ENCODE measurements at regions not wholly inside any gene's neighbourhood (a gene's known extent, or its start where the extent isn't known, plus 50 kb on each side); places are given as distances from the start of the nearest gene placed in this dataset.

- no peak for TF ChIP-seq CTCF (IDR thresholded peaks at IDR 0.05)
- TF ChIP-seq POLR2A (IDR thresholded peaks at IDR 0.05), result no peak
Observed at GRCh38 chr2:53504507-53504906, 263.1 kb upstream of the CHAC2 start.

Data from Peyer's patch (tissue), 4 donors.